ENCODE measurements at regions not wholly inside any gene's neighbourhood (a gene's known extent, or its start where the extent isn't known, plus 50 kb on each side); places are given as distances from the start of the nearest gene placed in this dataset.

- TF ChIP-seq EZH2 (conservative IDR thresholded peaks at IDR 0.05; ENCODE audit: low read depth, low read length) (no peak), MYC (CRISPR knock-in tag; IDR thresholded peaks at IDR 0.05; ENCODE audit: borderline replicate concordance) (no peak), CTCF (CRISPR knock-in tag; IDR thresholded peaks at IDR 0.05) (no peak), ARNTL (CRISPR knock-in tag; IDR thresholded peaks at IDR 0.05) (no peak), DNMT1 (CRISPR knock-in tag; IDR thresholded peaks at IDR 0.05) (no peak)
Observed at GRCh38 chr9:13817754-13818278, 496.1 kb downstream of the NFIB start.
